Mesenchymal stem cell (in vitro differentiated cells and primary cell): ENCODE measurements at regions not wholly inside any gene's neighbourhood (a gene's known extent, or its start where the extent isn't known, plus 50 kb on each side); places are given as distances from the start of the nearest gene placed in this dataset.

ENCODE experiments used
- DNase-seq: peaks from one replicate; pipeline ENCODE4 v3.0.0-alpha.2; 2013
- H2AFZ ChIP-seq: one replicate; pipeline ENCODE4 v1.6.1; 2013; ENCODE audit warnings: low read depth, mild to moderate bottlenecking, control low read depth, inconsistent platforms, low read length, moderate library complexity
- H2AK5ac ChIP-seq: 2 replicates; pipeline ENCODE4 v1.6.1; 2013; ENCODE audit warnings: low read length, moderate library complexity, mild to moderate bottlenecking, inconsistent platforms; ENCODE audit not compliant: severe bottlenecking
- H2BK120ac ChIP-seq: one replicate; pipeline ENCODE4 v1.6.1; 2013; ENCODE audit warnings: low read depth, mild to moderate bottlenecking, inconsistent platforms, low read length, moderate library complexity
- H2BK12ac ChIP-seq, 2 experiments: one replicate each; pipeline ENCODE4 v1.6.1; 2013; ENCODE audit warnings: inconsistent platforms in 2 of 2, low read length in 2 of 2, mild to moderate bottlenecking in 2 of 2, moderate library complexity in 2 of 2, control low read depth in 1 of 2
- H2BK15ac ChIP-seq: one replicate; pipeline ENCODE4 v1.6.1; 2013; ENCODE audit warnings: mild to moderate bottlenecking, low read depth, inconsistent platforms; ENCODE audit not compliant: poor library complexity, severe bottlenecking
- H2BK5ac ChIP-seq: 2 replicates; pipeline ENCODE4 v1.6.1; 2013; ENCODE audit warnings: low read depth, mild to moderate bottlenecking, low read length, control low read depth, inconsistent platforms; ENCODE audit not compliant: poor library complexity, severe bottlenecking
- H3K14ac ChIP-seq, 2 experiments: one replicate each; pipeline ENCODE4 v1.6.1; 2013; ENCODE audit warnings: inconsistent platforms in 2 of 2, low read length in 2 of 2, control low read depth in 1 of 2, mild to moderate bottlenecking in 1 of 2, moderate library complexity in 1 of 2
- H3K18ac ChIP-seq, 2 experiments: one replicate each; pipeline ENCODE4 v1.6.1; 2013; ENCODE audit warnings: inconsistent platforms in 2 of 2, low read length in 2 of 2, control low read depth in 1 of 2, low read depth in 1 of 2, mild to moderate bottlenecking in 1 of 2
- H3K23ac ChIP-seq, 2 experiments: one replicate each; pipeline ENCODE4 v1.6.1; 2013; ENCODE audit warnings: inconsistent platforms in 2 of 2, low read length in 2 of 2, mild to moderate bottlenecking in 2 of 2, moderate library complexity in 2 of 2, control low read depth in 1 of 2
- H3K27ac ChIP-seq: 2 replicates; pipeline ENCODE4 v1.5.1; 2013; ENCODE audit warnings: mild to moderate bottlenecking, moderate library complexity, low read length, control low read depth, inconsistent platforms; ENCODE audit not compliant: poor library complexity, severe bottlenecking
- H3K27me3 ChIP-seq, 2 experiments: 2 replicates each; pipeline versions ENCODE4 v1.6.1 to v1.7.0; 2013; ENCODE audit warnings: low read length in 2 of 2, mild to moderate bottlenecking in 2 of 2, moderate library complexity in 2 of 2, control low read depth in 1 of 2, inconsistent platforms in 1 of 2; ENCODE audit not compliant: control insufficient read depth in 1 of 2, insufficient read depth in 1 of 2
- H3K36me3 ChIP-seq, 2 experiments: 2 replicates each; pipeline versions ENCODE4 v1.6.1 to v1.7.0; 2013; ENCODE audit warnings: low read length in 2 of 2, control low read depth in 1 of 2, inconsistent platforms in 1 of 2, low read depth in 1 of 2, mild to moderate bottlenecking in 1 of 2; ENCODE audit not compliant: insufficient read depth in 2 of 2, control insufficient read depth in 1 of 2
- H3K4ac ChIP-seq, 2 experiments: one replicate each; pipeline ENCODE4 v1.6.1; 2013; ENCODE audit warnings: inconsistent platforms in 2 of 2, low read length in 2 of 2, mild to moderate bottlenecking in 2 of 2, moderate library complexity in 2 of 2, control low read depth in 1 of 2, low read depth in 1 of 2
- H3K4me1 ChIP-seq: 2 replicates; pipeline ENCODE4 v1.6.1; 2013; ENCODE audit warnings: low read depth, low read length, control low read depth; ENCODE audit not compliant: control insufficient read depth, insufficient read depth
- H3K4me2 ChIP-seq: 2 replicates; pipeline ENCODE4 v1.6.1; 2013; ENCODE audit warnings: low read length, mild to moderate bottlenecking, inconsistent platforms; ENCODE audit not compliant: poor library complexity, severe bottlenecking
- H3K4me3 ChIP-seq, 2 experiments: 2 replicates each; pipeline versions ENCODE4 v1.5.1 to v1.7.0; 2013; ENCODE audit warnings: low read length in 2 of 2, mild to moderate bottlenecking in 2 of 2, control low read depth in 1 of 2, low read depth in 1 of 2; ENCODE audit not compliant: insufficient read depth in 1 of 2
- H3K79me1 ChIP-seq: replicated peaks from 2 replicates; pipeline ENCODE4 v1.6.1; 2013; ENCODE audit warnings: mild to moderate bottlenecking, control low read depth, low read length, inconsistent platforms; ENCODE audit not compliant: poor library complexity, severe bottlenecking
- H3K9ac ChIP-seq: 2 replicates; pipeline ENCODE4 v1.7.0; 2013; ENCODE audit warnings: mild to moderate bottlenecking, low read length, moderate library complexity
- H3K9me3 ChIP-seq: 2 replicates; pipeline ENCODE4 v1.7.0; 2013; ENCODE audit warnings: mild to moderate bottlenecking, low read length; ENCODE audit not compliant: control insufficient read depth
- H4K8ac ChIP-seq: one replicate; pipeline ENCODE4 v1.6.1; 2013; ENCODE audit warnings: inconsistent platforms, mild to moderate bottlenecking, low read length, moderate library complexity
- H4K91ac ChIP-seq: one replicate; pipeline ENCODE4 v1.6.1; 2013; ENCODE audit warnings: mild to moderate bottlenecking, low read length, inconsistent platforms
- WGBS: methylation state at CpG from one replicate; pipeline ENCODE4 v1.1.7; 2013; ENCODE audit warnings: mixed read lengths; 5-methylcytosine and 5-hydroxymethylcytosine counted together

GRCh38 chrX:3448563-3448962 is 102.1 kb upstream of the MXRA5 start:
- Histone ChIP-seq H3K4ac (no peak overlapping the region), H3K23ac (no peak overlapping the region), H3K4me1 (no peaks in the 10 kb centered on the region), H4K91ac (no peak overlapping the region), H3K27ac (no peak overlapping the region), H2AK5ac (no peak overlapping the region), H2BK15ac (no peak overlapping the region), H2BK5ac (no peak overlapping the region), H3K27me3 (no peaks in the 10 kb centered on the region), H3K79me1 (no peaks in the 10 kb centered on the region), H3K14ac (no peak overlapping the region), H2AFZ (no peak overlapping the region), H2BK12ac (no peak overlapping the region), H3K4me2 (no peak overlapping the region), H3K36me3 (no peaks in the 10 kb centered on the region), H3K18ac (no peak overlapping the region), H4K8ac (no peak overlapping the region), H2BK120ac (no peak overlapping the region), H3K9ac (no peak overlapping the region), H3K9me3 (no peaks in the 10 kb centered on the region), H3K4me3 (no peak overlapping the region)
- no peak for DNase-seq
- 100% methylated on average over 1 of the region's 4 CpGs for WGBS

- Histone ChIP-seq H3K9ac (no peak overlapping the region), H3K14ac (no peak overlapping the region), H3K4me1 (no peaks in the 10 kb centered on the region), H3K27ac (no peak overlapping the region), H3K79me1 (no peaks in the 10 kb centered on the region), H3K4me2 (no peak overlapping the region), H3K4me3 (no peak overlapping the region), H2AK5ac (no peak overlapping the region), H2BK5ac (no peak overlapping the region), H3K18ac (no peak overlapping the region), H3K27me3 (no peaks in the 10 kb centered on the region), H3K36me3 (no peaks in the 10 kb centered on the region), H2BK120ac (no peak overlapping the region), H4K8ac (no peak overlapping the region), H3K4ac (no peak overlapping the region), H2BK15ac (no peak overlapping the region), H3K9me3 (no peaks in the 10 kb centered on the region), H4K91ac (no peak overlapping the region), H3K23ac (no peak overlapping the region), H2AFZ (no peak overlapping the region), H2BK12ac (no peak overlapping the region)
- DNase-seq = no peak
- no CpG with 5 or more reads among the region's 4 CpGs for WGBS
Measured at GRCh38 chrX:3445806-3446490, 99.5 kb upstream of the MXRA5 start.

GRCh38 chrX:3443184-3443583 is 96.7 kb upstream of the MXRA5 start:
- Histone ChIP-seq H2BK5ac (no peak overlapping the region), H3K9me3 (no peaks in the 10 kb centered on the region), H2BK15ac (no peak overlapping the region), H3K18ac (no peak overlapping the region), H3K27me3 (no peaks in the 10 kb centered on the region), H3K23ac (no peak overlapping the region), H3K9ac (no peak overlapping the region), H4K91ac (no peak overlapping the region), H3K4me3 (no peak overlapping the region), H2BK12ac (no peak overlapping the region), H3K14ac (no peak overlapping the region), H3K4me2 (no peak overlapping the region), H3K36me3 (no peaks in the 10 kb centered on the region), H2AFZ (no peak overlapping the region), H2BK120ac (no peak overlapping the region), H2AK5ac (no peak overlapping the region), H4K8ac (no peak overlapping the region), H3K4ac (no peak overlapping the region), H3K27ac (no peak overlapping the region), H3K4me1 (no peaks in the 10 kb centered on the region), H3K79me1 (no peaks in the 10 kb centered on the region)
- DNase-seq = no peak
- 47% methylated on average over 4 of the region's 4 CpGs for WGBS

GRCh38 chrX:3442691-3443090 is 96.2 kb upstream of the MXRA5 start:
- no peak overlapping the region for H3K18ac ChIP-seq
- H3K27me3 ChIP-seq = no peaks in the 10 kb centered on the region
- H3K9ac ChIP-seq = no peak overlapping the region
- no peak overlapping the region for H2AK5ac ChIP-seq
- DNase-seq = no peak
- 87% methylated on average over 7 of the region's 8 CpGs for WGBS
- no peak overlapping the region for H4K91ac ChIP-seq
- no peak overlapping the region for H3K27ac ChIP-seq
- H3K4me3 ChIP-seq = no peak overlapping the region
- no peak overlapping the region for H4K8ac ChIP-seq
- H3K4ac ChIP-seq = no peak overlapping the region
- H2AFZ ChIP-seq = no peak overlapping the region
- H3K4me1 ChIP-seq = no peaks in the 10 kb centered on the region
- no peak overlapping the region for H3K4me2 ChIP-seq
- no peak overlapping the region for H3K23ac ChIP-seq
- no peaks in the 10 kb centered on the region for H3K9me3 ChIP-seq
- no peaks in the 10 kb centered on the region for H3K79me1 ChIP-seq
- no peak overlapping the region for H2BK5ac ChIP-seq
- H2BK120ac ChIP-seq = no peak overlapping the region
- no peaks in the 10 kb centered on the region for H3K36me3 ChIP-seq
- no peak overlapping the region for H3K14ac ChIP-seq
- H2BK12ac ChIP-seq = no peak overlapping the region
- no peak overlapping the region for H2BK15ac ChIP-seq
